GM12892 (cell line): ENCODE measurements at regions not wholly inside any gene's neighbourhood (a gene's known extent, or its start where the extent isn't known, plus 50 kb on each side); places are given as distances from the start of the nearest gene placed in this dataset.

Source experiments
- DNase-seq: peaks from one replicate; pipeline ENCODE4 v3.0.0; 2011; ENCODE audit not compliant: insufficient read length
- FAIRE-seq: peaks from 2 replicates; lab custom pipeline; 2011; peaks lifted over from hg19 to GRCh38; lab: Jason Lieb, UNC
- POLR2A ChIP-seq: IDR thresholded peaks from 2 replicates; pipeline ENCODE4 v1.6.1; 2011; ENCODE audit warnings: low read depth, low read length, control low read depth
- POLR2AphosphoS5 ChIP-seq: IDR thresholded peaks from 2 replicates; pipeline ENCODE4 v1.6.1; 2011; ENCODE audit warnings: low read depth, low read length, control low read depth
- TAF1 ChIP-seq: IDR thresholded peaks from 2 replicates; pipeline ENCODE4 v1.6.1; 2011; ENCODE audit warnings: low read depth, mild to moderate bottlenecking, control low read depth, low read length, borderline replicate concordance

DNA sequence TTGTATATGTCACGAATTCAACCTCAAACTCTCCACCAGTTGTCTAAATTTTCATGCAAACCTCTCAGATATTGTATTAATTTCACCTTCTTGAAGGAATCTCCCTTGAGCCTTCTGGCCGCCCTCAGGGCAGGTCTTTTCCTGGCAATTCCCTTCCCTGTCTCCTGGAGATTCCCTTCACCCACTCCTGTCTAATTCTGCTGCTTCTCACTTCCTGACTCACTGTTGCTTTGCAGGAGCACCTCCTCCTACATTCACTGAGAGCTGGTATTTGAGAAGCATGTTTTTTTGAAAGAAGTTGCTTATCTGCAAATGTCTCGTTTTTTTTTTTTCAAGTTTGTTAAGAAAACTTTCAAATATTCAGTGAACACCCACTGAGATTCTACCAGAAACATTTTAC is 79.9 kb upstream of the OTOS start:
- TF ChIP-seq POLR2AphosphoS5 (no peak), TAF1 (no peak), POLR2A (no peak)
- DNase-seq, result no peak
- no peak for FAIRE-seq

DNA sequence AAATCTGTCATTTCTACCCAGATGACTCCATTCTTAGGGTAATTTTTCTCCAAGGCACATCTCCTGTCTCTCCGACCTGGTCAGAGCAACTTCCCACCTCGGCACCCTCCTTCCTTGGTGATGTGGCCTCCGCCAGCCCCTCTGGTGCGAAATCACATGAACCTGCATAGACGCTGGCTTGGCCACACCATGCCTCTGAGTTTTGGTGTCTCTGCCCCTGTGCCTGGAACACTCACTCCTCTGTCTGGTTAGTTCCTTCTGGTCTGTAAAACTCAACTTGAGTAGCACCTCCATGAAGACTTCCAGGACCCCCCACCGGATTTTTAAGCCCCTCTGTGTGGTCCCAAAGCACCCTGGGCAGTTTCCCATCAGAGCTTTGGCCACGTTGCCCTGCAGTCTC is 83.2 kb upstream of the OTOS start:
- FAIRE-seq, result no peak
- TF ChIP-seq POLR2AphosphoS5 (no peak), TAF1 (no peak), POLR2A (no peak)
- no peak for DNase-seq

DNA sequence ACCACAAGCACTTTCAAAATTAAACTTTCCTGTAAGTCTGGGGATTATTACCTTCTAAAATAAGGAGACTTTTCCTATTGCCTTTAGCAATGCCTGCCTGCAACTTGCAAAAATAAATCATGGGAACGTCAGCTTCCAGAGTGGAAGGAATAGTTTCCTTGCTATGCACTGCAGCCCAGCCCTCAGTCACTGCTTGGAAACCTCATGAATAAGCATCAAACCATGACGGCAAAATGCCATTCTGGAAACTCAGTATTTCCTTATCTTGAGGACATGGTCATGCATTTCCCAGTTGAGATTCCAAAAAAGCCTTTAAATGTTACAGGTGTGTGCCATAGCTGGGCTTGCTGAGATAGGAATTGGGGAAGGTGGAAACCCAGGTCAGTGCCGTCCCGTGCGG is 84.2 kb upstream of the OTOS start:
- no peak for FAIRE-seq
- DNase-seq, result no peak
- TF ChIP-seq POLR2AphosphoS5 (no peak), POLR2A (no peak), TAF1 (no peak)

DNA sequence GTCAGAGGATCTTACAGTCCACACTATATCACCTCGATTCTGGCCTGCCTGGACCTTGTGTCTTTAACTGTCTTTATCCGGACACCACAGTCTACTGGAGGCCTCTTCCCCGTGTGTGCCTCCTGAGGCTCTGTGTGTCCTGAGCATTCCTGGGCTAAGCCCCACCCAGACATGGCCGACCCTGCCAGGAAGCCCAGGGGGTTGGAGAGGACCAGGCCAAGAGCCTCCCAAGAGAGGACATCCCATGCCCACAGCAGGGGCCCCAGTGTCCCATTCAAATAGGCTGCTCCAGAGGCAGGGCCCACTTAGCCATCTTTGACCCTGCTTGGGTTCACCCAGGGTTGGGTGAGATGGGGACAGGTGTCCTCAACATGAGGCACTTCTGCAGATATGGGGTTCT is 84.7 kb upstream of the OTOS start:
- DNase-seq, result no peak
- no peak for FAIRE-seq
- TF ChIP-seq TAF1 (no peak), POLR2A (no peak), POLR2AphosphoS5 (no peak)

DNA sequence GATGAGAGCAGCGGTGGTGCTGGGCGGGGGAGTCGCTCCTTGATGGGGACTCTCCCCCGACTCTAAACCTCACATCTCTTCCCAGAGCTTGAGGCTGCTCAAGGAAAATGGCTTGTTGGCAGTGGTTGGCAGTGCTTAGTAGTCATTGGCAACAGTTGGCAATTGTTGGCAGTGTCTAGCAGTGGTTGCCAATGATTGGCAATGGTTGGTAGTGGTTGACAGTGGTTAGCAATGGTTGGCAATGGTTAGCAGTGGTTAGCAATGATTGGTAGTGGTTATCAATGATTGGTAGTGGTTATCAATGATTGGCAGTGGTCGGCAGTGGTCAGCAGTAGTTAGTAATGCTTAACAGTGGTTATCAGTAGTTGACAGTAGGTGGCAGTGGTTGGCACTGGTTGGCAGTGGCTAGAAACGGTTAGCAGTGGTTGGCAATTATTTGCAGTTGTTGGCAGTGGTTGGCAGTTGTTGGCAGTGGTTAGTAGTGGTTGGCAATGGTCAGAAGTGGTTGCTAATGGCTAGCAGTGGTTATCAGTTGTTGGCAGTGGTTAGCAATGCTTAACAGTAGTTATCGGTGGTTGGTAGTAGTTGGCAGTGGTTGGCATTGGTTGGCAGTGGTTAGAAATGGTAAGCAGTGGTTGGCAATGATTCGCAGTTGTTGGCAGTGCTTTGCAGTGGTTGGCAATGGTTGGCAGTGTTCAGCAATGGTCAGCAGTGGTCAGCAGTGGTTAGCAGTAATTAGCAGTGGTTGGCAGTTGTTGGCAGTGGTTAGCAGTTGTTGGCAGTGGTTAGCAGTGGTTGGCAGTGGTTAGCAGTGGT is 85.4 kb upstream of the OTOS start:
- FAIRE-seq (no peak), DNase-seq (no peak)
- no peak for TF ChIP-seq POLR2A
- no peak for TF ChIP-seq POLR2AphosphoS5
- TF ChIP-seq TAF1, result no peak

DNA sequence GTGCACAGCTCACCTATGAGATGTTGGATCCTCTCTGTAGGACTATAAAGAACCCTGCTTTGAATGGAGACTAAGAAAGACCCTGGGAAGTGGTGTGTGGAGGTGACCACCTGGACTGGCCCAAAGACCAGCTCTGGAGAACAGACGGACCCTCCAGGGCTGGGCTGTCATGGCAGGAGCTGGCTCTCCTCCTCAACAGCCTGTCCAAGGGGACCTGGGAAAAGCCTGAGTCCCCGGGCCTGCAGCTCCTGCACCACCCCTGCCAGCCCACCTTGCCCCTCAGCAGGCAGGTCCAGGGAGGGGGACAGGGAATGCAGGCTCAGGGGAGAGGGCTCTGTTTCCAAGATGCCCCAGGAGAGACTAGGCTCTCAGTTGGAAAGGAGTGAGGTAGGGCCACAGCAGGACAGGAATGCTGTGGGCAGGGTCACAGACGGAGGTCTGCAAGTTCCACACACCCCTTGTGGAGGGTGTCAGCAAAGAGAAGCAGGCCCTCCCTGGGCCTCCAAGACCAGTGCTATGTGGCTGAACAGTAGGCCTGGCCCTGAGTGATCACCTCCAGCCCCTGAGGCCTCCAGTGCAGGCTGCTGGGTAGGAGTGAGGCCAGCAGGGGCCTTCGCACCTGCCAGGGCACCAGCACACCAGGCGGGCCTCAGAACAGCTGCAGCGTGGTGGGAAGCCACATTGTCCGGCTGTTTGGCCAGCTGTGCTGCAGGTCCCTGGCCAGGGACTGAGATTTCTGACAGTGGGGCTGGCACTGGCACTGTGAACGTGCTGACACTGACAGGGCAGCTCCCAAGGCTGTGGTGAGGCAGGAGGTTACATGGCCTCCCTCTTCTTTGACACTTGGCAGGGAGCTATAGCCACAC is 86.4 kb upstream of the OTOS start:
- DNase-seq (no peak), FAIRE-seq (no peak)
- TF ChIP-seq TAF1 (no peak), POLR2A (no peak), POLR2AphosphoS5 (no peak)

DNA sequence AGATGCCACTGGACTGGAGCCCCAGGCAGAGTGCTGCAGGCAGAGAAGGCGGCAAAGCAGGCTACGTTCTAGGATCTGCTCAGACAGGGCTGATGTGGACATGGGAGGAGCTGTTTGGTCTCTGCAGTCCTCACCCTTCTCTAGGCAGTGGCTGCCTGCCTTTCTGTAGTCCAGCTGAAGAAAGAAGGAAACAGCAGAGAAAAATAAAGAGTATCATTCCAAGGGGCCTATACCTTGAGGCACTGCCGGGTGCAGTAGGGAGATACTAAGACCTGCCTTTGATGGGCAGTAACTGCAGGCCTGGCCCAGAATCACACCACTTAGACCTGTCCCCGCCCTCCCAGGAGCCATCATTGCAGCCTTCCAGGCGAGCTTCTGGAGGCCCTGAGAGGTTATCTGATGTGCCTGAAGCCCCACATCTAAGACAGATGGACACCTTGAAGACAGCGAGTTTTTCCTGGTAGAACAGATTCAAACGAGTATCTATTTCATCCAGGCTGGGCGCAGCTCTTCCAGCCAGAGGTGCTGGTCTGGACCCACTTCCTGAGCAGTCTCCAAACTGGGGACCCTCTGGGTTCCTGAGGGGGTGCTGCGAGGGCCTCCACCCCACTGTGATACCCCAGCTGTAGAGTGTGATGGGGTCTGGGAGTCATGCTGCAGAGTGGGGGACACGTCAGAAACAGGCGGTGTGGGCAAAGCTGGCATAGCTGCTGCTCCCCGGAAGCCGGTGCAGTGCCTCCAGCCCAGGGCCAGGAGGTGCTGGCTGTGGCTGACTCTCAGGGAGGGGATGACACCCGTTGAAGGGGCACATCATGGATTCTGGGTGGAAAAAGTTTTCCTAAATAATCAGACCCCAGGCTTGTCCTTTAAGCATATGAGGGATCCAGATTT is 87.3 kb upstream of the OTOS start:
- TF ChIP-seq POLR2A (no peak), TAF1 (no peak), POLR2AphosphoS5 (no peak)

DNA sequence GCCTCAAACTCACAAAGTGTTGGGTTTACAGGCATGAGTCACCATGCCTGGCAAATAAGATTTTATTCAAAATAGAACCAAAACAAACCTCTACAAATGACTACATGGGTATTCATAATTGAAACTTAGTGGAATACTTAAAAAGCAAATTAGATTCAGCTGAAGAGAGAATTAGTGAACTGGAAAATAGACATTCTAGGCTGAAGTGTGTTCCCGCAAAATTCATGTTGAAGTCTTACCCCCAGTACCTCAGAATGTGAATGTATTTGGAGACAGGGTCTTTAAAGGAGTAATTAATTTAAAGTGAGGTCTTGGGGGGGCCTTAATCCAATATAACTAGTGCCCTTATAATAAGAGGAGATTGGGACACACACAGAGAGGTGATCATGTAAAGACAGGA is 88.5 kb upstream of the OTOS start:
- FAIRE-seq, result no peak
- no peak for DNase-seq
- TF ChIP-seq POLR2AphosphoS5 (no peak), POLR2A (no peak), TAF1 (no peak)

More for the DNA sequence above, 87.3 kb upstream of the OTOS start:
- FAIRE-seq, result no peak
- no peak for DNase-seq

DNA sequence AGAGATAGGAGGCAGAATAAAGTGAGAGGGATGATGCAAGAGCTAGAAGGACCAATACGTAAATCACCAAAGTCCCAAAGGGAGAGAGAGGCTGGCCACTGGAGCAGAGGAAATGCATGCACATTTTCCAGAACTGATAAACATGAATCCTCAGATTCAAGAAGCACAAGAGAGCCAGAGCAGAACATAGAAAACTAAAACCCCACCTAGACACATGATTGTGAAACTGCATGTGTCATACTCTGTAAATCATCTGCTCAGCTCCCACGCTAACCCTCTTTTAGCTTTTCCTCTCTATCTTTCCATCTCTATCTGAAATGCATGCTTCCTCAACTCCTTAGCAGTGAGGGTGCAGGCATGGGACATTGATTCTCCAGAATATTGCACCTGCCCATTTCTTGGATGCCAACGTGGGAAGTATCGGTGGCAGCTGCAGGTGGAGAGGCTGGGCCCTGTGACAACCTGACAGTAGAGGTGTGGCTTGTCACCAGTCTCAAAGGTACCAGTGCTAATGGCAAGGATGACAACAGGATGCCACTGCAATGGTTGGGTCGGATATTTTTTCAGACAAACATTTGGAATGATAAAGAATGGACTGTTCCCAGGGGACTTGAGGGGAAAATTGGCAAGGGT is 89.3 kb upstream of the OTOS start:
- DNase-seq, result no peak
- no peak for FAIRE-seq
- TF ChIP-seq POLR2AphosphoS5, result no peak
- no peak for TF ChIP-seq TAF1
- no peak for TF ChIP-seq POLR2A

DNA sequence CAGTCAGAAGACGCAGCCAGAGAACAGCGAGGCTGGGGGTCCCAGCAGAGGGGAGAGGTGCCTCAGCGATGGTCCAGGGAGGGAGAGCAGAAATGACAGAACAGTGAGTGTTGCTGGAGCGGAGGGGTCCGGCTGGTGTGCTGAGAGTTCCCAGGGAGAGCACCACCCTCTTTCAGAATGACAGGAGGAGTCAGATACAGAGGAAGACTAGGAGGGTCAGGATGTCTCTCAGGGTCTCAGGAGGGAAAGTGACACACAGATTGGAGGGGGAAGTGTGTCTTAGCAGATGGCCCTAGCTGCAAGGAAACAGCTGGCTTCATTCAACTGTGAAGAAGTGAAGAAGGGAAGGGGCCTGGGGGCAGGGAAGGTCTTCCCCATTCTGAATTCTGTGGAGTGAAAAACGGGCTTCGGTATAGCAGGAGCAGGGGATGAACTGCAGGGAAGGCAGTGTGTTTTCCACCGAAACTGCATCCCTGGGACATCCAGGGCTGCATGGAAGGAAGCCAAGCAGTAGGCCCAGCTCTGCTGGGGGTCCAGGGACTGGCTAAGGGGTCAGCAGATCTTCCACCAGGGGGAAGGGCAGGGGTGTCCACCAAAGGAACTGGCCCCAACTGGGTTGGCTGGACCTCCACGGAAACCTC is 90.0 kb upstream of the OTOS start:
- TF ChIP-seq POLR2AphosphoS5 (no peak), TAF1 (no peak), POLR2A (no peak)
- FAIRE-seq (no peak), DNase-seq (peak; percentile 20)

DNA sequence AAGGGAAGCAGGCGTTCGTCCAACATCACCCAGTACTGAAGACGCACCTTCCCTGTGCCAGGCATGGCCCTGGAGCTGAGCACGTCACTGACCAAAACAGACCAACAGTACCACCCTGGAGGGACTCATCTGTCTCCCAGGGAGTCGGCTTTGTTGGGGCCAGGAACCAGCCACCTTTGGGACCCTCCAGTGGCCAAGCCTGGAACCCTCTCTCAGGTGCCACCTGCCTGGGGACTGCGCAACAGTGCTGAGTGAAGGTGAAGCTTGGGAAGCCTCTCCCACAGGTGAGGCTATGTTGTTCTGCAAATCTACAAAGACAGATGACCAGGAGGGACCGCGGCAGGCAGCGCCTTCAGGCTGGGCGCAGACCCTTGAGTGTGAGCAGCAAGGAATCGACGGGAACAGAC is 91.4 kb upstream of the OTOS start:
- no peak for DNase-seq
- FAIRE-seq, result no peak
- no peak for TF ChIP-seq POLR2AphosphoS5
